Stimulated activated CD4-positive, alpha-beta T cell treated with anti-CD3 and anti-CD28 coated beads, TNF-alpha, amount 100 ng/mL, for 4 hours (primary cell): ENCODE measurements at regions not wholly inside any gene's neighbourhood (a gene's known extent, or its start where the extent isn't known, plus 50 kb on each side); places are given as distances from the start of the nearest gene placed in this dataset.
"Not testable (repeated sequence)": the region's sequence is repeated elsewhere in the genome, so short reads cannot be mapped to it uniquely, and the experiment has no call there.

Experiments
- DNase-seq, 3 experiments: peaks; one replicate each; pipeline ENCODE4 v3.0.0-alpha.2; 2020; ENCODE audit warnings: low read depth in 3 of 3

GRCh38 chr3:124043023-124043422 is 51.1 kb upstream of the ROPN1 start:
- DNase-seq: no peak

GRCh38 chr3:124044956-124045355 is 53.0 kb upstream of the ROPN1 start:
- DNase-seq: no peak

- no peak for DNase-seq
Observed at GRCh38 chr3:124048967-124049798, 57.3 kb upstream of the ROPN1 start.

- no peak for DNase-seq
Observed at GRCh38 chr3:124051636-124052035, 59.7 kb upstream of the ROPN1 start.

GRCh38 chr3:124053871-124054270 is 61.9 kb upstream of the ROPN1 start:
- no peak for DNase-seq

GRCh38 chr3:124056846-124057245 is 64.9 kb upstream of the ROPN1 start:
- no peak for DNase-seq

GRCh38 chr3:124057420-124057819 is 65.5 kb upstream of the ROPN1 start:
- no peak for DNase-seq

GRCh38 chr3:124059580-124059979 is 67.7 kb upstream of the ROPN1 start:
- no peak for DNase-seq

GRCh38 chr3:124063197-124063909 is 71.4 kb upstream of the ROPN1 start:
- DNase-seq: no peak

- no peak for DNase-seq
Observed at GRCh38 chr3:124064050-124064449, 72.1 kb upstream of the ROPN1 start.

GRCh38 chr3:124066543-124066942 is 74.6 kb upstream of the ROPN1 start:
- DNase-seq: not testable (repeated sequence)

GRCh38 chr3:124069706-124070105 is 77.8 kb upstream of the ROPN1 start:
- not testable (repeated sequence) for DNase-seq

- not testable (repeated sequence) for DNase-seq
Observed at GRCh38 chr3:124075090-124075489, 83.2 kb upstream of the ROPN1 start.

GRCh38 chr3:124075753-124076152 is 83.8 kb upstream of the ROPN1 start:
- DNase-seq: no peak

GRCh38 chr3:124076235-124076634 is 84.3 kb upstream of the ROPN1 start:
- DNase-seq: no peak

- DNase-seq: no peak
Observed at GRCh38 chr3:124078953-124079911, 87.3 kb upstream of the ROPN1 start.

- DNase-seq: no peak
Observed at GRCh38 chr3:124079912-124080276, 88.0 kb upstream of the ROPN1 start.

GRCh38 chr3:124082343-124082742 is 90.4 kb upstream of the ROPN1 start:
- no peak for DNase-seq

GRCh38 chr3:124084022-124084881 is 92.3 kb upstream of the ROPN1 start:
- no peak for DNase-seq

- DNase-seq: no peak
Observed at GRCh38 chr3:124088801-124089200, 96.9 kb upstream of the ROPN1 start.

GRCh38 chr3:124089214-124089613 is 97.3 kb upstream of the ROPN1 start:
- no peak for DNase-seq
